ENCODE measurements at regions not wholly inside any gene's neighbourhood (a gene's known extent, or its start where the extent isn't known, plus 50 kb on each side); places are given as distances from the start of the nearest gene placed in this dataset.

DNA sequence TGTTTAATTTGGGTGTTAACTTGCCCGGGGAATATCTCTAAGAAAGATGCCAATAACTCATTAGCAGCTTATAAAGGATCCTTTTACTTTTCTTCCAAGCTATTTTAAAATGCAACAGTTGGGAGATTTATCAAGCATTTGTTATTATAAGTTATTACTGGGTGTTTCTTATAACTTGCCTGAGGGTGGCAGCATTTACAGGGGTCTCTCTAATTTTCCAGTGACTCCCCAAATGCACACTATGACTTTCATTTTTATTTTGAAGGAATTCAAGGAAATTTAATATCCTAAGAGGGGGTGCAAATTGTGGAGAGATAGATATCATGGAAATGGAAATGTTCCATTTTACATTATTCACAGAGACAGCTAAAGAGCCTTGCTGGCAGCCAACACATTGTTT lies 138.0 kb downstream of the PDGFRA start:
- intact Hi-C loops (cut with micrococcal nuclease; ENCODE audit: unreplicated experiment): no loop called here
- DNase-seq (ENCODE audit: low spot score) (no peak), FAIRE-seq (no peak), ATAC-seq (no peak)
- no peaks in the 10 kb centered on the region for H3K36me3 ChIP-seq (replicated peaks in 1 of 2; ENCODE audit: control insufficient read depth in 1 of 2, insufficient read depth in 2 of 2, low read length in 2 of 2)
- BruUV-seq (replicated peaks): no TSS peak
- no peaks in the 10 kb centered on the region for H3K4me1 ChIP-seq (ENCODE audit: insufficient read depth, low read length)
- H3K27ac ChIP-seq (ENCODE audit: extremely low read length, insufficient read depth, low read length): no peak overlapping the region
- 0% methylated on average over 1 of the region's 1 CpG for WGBS (ENCODE audit: low lambda C conversion rate)
- H3K79me2 ChIP-seq (ENCODE audit: insufficient read depth, low read length): no peaks in the 10 kb centered on the region
- no peak overlapping the region for H3K4me3 ChIP-seq (replicated peaks in 1 of 3; ENCODE audit: insufficient read depth in 1 of 3, low read depth in 2 of 3, low read length in 3 of 3)
- H3K9ac ChIP-seq (ENCODE audit: insufficient read depth, low read depth, low read length): no peak overlapping the region
- H3K4me2 ChIP-seq (ENCODE audit: low read depth, low read length): no peak overlapping the region
- no peaks in the 10 kb centered on the region for H4K20me1 ChIP-seq (ENCODE audit: insufficient read depth, low read length)
- no peaks in the 10 kb centered on the region for H3K9me3 ChIP-seq (ENCODE audit: low read length)
- TF ChIP-seq GMEB1 (CRISPR knock-in tag; IDR thresholded peaks at IDR 0.05; ENCODE audit: borderline replicate concordance) (no peak), ZNF430 (CRISPR knock-in tag; IDR thresholded peaks at IDR 0.05) (no peak), CC2D1A (CRISPR knock-in tag; IDR thresholded peaks at IDR 0.05) (no peak), MYNN (CRISPR knock-in tag; IDR thresholded peaks at IDR 0.05; ENCODE audit: low read depth) (no peak), ZC3H13 (CRISPR knock-in tag; IDR thresholded peaks at IDR 0.05) (no peak), FOXO4 (CRISPR knock-in tag; conservative IDR thresholded peaks at IDR 0.05) (no peak), HES4 (CRISPR knock-in tag; IDR thresholded peaks at IDR 0.05; ENCODE audit: borderline replicate concordance) (no peak), CCAR2 (optimal IDR thresholded peaks at IDR 0.05; ENCODE audit: low read depth, low read length) (no peak), SPEN (CRISPR knock-in tag; IDR thresholded peaks at IDR 0.05; ENCODE audit: low read depth) (no peak), CBX5 (CRISPR knock-in tag; IDR thresholded peaks at IDR 0.05; ENCODE audit: borderline replicate concordance) (no peak), ZNF589 (CRISPR knock-in tag; conservative IDR thresholded peaks at IDR 0.05) (no peak), KLF11 (CRISPR knock-in tag; IDR thresholded peaks at IDR 0.05) (no peak)
- TF ChIP-seq, protein P1, sequence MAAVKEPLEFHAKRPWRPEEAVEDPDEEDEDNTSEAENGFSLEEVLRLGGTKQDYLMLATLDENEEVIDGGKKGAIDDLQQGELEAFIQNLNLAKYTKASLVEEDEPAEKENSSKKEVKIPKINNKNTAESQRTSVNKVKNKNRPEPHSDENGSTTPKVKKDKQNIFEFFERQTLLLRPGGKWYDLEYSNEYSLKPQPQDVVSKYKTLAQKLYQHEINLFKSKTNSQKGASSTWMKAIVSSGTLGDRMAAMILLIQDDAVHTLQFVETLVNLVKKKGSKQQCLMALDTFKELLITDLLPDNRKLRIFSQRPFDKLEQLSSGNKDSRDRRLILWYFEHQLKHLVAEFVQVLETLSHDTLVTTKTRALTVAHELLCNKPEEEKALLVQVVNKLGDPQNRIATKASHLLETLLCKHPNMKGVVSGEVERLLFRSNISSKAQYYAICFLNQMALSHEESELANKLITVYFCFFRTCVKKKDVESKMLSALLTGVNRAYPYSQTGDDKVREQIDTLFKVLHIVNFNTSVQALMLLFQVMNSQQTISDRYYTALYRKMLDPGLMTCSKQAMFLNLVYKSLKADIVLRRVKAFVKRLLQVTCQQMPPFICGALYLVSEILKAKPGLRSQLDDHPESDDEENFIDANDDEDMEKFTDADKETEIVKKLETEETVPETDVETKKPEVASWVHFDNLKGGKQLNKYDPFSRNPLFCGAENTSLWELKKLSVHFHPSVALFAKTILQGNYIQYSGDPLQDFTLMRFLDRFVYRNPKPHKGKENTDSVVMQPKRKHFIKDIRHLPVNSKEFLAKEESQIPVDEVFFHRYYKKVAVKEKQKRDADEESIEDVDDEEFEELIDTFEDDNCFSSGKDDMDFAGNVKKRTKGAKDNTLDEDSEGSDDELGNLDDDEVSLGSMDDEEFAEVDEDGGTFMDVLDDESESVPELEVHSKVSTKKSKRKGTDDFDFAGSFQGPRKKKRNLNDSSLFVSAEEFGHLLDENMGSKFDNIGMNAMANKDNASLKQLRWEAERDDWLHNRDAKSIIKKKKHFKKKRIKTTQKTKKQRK (IDR thresholded peaks at IDR 0.05; ENCODE audit: low read length): no peak
- no peaks in the 10 kb centered on the region for H3K27me3 ChIP-seq (ENCODE audit: control insufficient read depth in 1 of 2, insufficient read depth in 2 of 2, low read length in 2 of 2)
- CTCF ChIA-PET (ENCODE audit: low intra/inter-chr PET ratio, low total read pairs): no interaction called here
- POLR2A ChIA-PET: no interaction called here
- in situ Hi-C loops (cut with HindIII; ENCODE audit: extremely low pct_ligation_motif_present, low pct_unique_long_range_greater_than_20kb): no loop called here
- no peak overlapping the region for H2AFZ ChIP-seq (ENCODE audit: low read length)
